Thoracic aorta (tissue), 2 donors: ENCODE measurements at regions not wholly inside any gene's neighbourhood (a gene's known extent, or its start where the extent isn't known, plus 50 kb on each side); places are given as distances from the start of the nearest gene placed in this dataset.

Source experiments
- ATAC-seq: fragments of 150-250 bp; one replicate; pipeline ENCODE4 v1.8.0; 2017; ENCODE audit warnings: low read depth; ENCODE audit not compliant: insufficient number of reproducible peaks, low FRiP score
- DNase-seq: peaks from one replicate; pipeline ENCODE4 v3.0.0-alpha.2; 2020; ENCODE audit warnings: low spot score
- H3K27ac ChIP-seq, 2 donors: fragments of 200-600 bp; sonication (generic); 1 replicate in 1 of 2; 2 replicates in 1 of 2; pipeline ENCODE4 v1.5.1; 2016; ENCODE audit warnings: mild to moderate bottlenecking in 2 of 2, moderate library complexity in 2 of 2
- H3K27me3 ChIP-seq: fragments of 200-600 bp; sonication (generic); replicated peaks from 2 replicates; pipeline ENCODE4 v1.6.0; 2016; ENCODE audit warnings: mild to moderate bottlenecking; ENCODE audit not compliant: insufficient read depth
- H3K36me3 ChIP-seq: fragments of 200-600 bp; sonication (generic); one replicate; pipeline ENCODE4 v1.5.1; 2016
- H3K4me1 ChIP-seq, 2 donors: fragments of 200-600 bp; sonication (generic); 1 replicate in 1 of 2; 2 replicates in 1 of 2; pipeline versions ENCODE4 v1.5.1 to v1.6.0; 2016; ENCODE audit warnings: low read depth in 2 of 2, mild to moderate bottlenecking in 1 of 2; ENCODE audit not compliant: control insufficient read depth in 1 of 2
- H3K4me3 ChIP-seq: fragments of 200-600 bp; sonication (generic); 2 replicates; pipeline ENCODE4 v1.5.1; 2016; ENCODE audit warnings: mild to moderate bottlenecking
- H3K9me3 ChIP-seq: fragments of 200-600 bp; sonication (generic); 2 replicates; pipeline ENCODE4 v1.5.1; 2016
- CTCF ChIP-seq: fragments of 200-600 bp; sonication (generic); IDR thresholded peaks from one replicate; pipeline ENCODE4 v1.5.1; 2019; ENCODE audit warnings: antibody characterized with exemption

GRCh38 chr6:18931086-18931485 lies 543.9 kb downstream of the RNF144B start:
- Histone ChIP-seq H3K27ac (no peak overlapping the region), H3K4me1 (no peaks in the 10 kb centered on the region), H3K27me3 (no peaks in the 10 kb centered on the region), H3K36me3 (no peaks in the 10 kb centered on the region), H3K4me3 (no peak overlapping the region), H3K9me3 (no peaks in the 10 kb centered on the region)
- DNase-seq (no peak), ATAC-seq (no peak)
- no peak for TF ChIP-seq CTCF

- no peak overlapping the region for H3K27ac ChIP-seq
- ATAC-seq: no peak
- no peaks in the 10 kb centered on the region for H3K9me3 ChIP-seq
- no peak for TF ChIP-seq CTCF
- DNase-seq: no peak
- no peak overlapping the region for H3K4me3 ChIP-seq
- H3K27me3 ChIP-seq: no peaks in the 10 kb centered on the region
- H3K4me1 ChIP-seq: no peaks in the 10 kb centered on the region
- H3K36me3 ChIP-seq: no peaks in the 10 kb centered on the region
These were observed 571.0 kb downstream of the RNF144B start for GRCh38 chr6:18958146-18958545.

- Histone ChIP-seq H3K4me3 (no peak overlapping the region), H3K36me3 (no peaks in the 10 kb centered on the region), H3K27ac (no peak overlapping the region), H3K27me3 (no peaks in the 10 kb centered on the region), H3K4me1 (no peaks in the 10 kb centered on the region), H3K9me3 (no peaks in the 10 kb centered on the region)
- TF ChIP-seq CTCF: no peak
- ATAC-seq: no peak
- no peak for DNase-seq
These were observed 574.4 kb downstream of the RNF144B start for GRCh38 chr6:18961566-18961965.

- Histone ChIP-seq H3K9me3 (no peaks in the 10 kb centered on the region), H3K27ac (no peak overlapping the region), H3K27me3 (no peaks in the 10 kb centered on the region), H3K4me3 (no peak overlapping the region), H3K36me3 (no peaks in the 10 kb centered on the region), H3K4me1 (no peaks in the 10 kb centered on the region)
- TF ChIP-seq CTCF: no peak
- no peak for DNase-seq
- ATAC-seq: no peak
These were observed 575.3 kb downstream of the RNF144B start for GRCh38 chr6:18962361-18962905.

- no peak for TF ChIP-seq CTCF
- Histone ChIP-seq H3K4me3 (no peak overlapping the region), H3K9me3 (no peaks in the 10 kb centered on the region), H3K27me3 (no peaks in the 10 kb centered on the region), H3K36me3 (no peaks in the 10 kb centered on the region), H3K4me1 (no peaks in the 10 kb centered on the region), H3K27ac (no peak overlapping the region)
- no peak for DNase-seq
- no peak for ATAC-seq
These were observed 576.3 kb downstream of the RNF144B start for GRCh38 chr6:18963439-18963838.
